ENCODE measurements at regions not wholly inside any gene's neighbourhood (a gene's known extent, or its start where the extent isn't known, plus 50 kb on each side); places are given as distances from the start of the nearest gene placed in this dataset.

GRCh38 chrX:3529466-3530010 lies 183.1 kb upstream of the MXRA5 start:
- DNase-seq (no peak), ATAC-seq (no peak)
- whole genome bisulfite sequencing, 4 donors, result 53 to 78% (median 61%) methylated on average over 5 of the region's 5 CpGs
- H3K27me3 ChIP-seq, result no peaks in the 10 kb centered on the region
- H3K9me3 ChIP-seq, result peaks cover 0 to 4% (median 0%) of the 10 kb centered on the region in 12 donors
- TF ChIP-seq POLR2A (IDR thresholded peaks at IDR 0.05), result no peak
- TF ChIP-seq CTCF (IDR thresholded peaks at IDR 0.05), result no peak
- intact Hi-C loops (cut with DNase I), result no loop called here
- H3K4me3 ChIP-seq, result no peak overlapping the region
- peaks cover 0 to 9% (median 0%) of the 10 kb centered on the region in 12 donors for H3K4me1 ChIP-seq
- H3K36me3 ChIP-seq, result no peaks in the 10 kb centered on the region
- no peak overlapping the region for H3K27ac ChIP-seq

- WGBS, 4 donors, result 88 to 97% (median 93%) methylated on average over 3 of the region's 3 CpGs
- H3K36me3 ChIP-seq, result no peaks in the 10 kb centered on the region
- TF ChIP-seq CTCF (IDR thresholded peaks at IDR 0.05) (no peak), POLR2A (IDR thresholded peaks at IDR 0.05) (no peak)
- no peak for ATAC-seq
- no peaks in the 10 kb centered on the region for H3K27me3 ChIP-seq
- H3K4me3 ChIP-seq, result no peak overlapping the region
- H3K9me3 ChIP-seq, result peaks cover 0 to 4% (median 0%) of the 10 kb centered on the region in 12 donors
- H3K4me1 ChIP-seq, result peaks cover 0 to 9% (median 0%) of the 10 kb centered on the region in 12 donors
- no peak overlapping the region for H3K27ac ChIP-seq
- intact Hi-C loops (cut with DNase I), result no loop called here
- DNase-seq, result no peak
Measured at GRCh38 chrX:3527811-3528210, 181.4 kb upstream of the MXRA5 start.

- ATAC-seq (no peak), DNase-seq (no peak)
- Histone ChIP-seq H3K9me3 (peaks cover 0 to 4% (median 0%) of the 10 kb centered on the region in 12 donors), H3K4me3 (no peak overlapping the region), H3K27me3 (no peaks in the 10 kb centered on the region), H3K27ac (peak overlapping the region in 1 of 12 donors; percentile 68), H3K36me3 (no peaks in the 10 kb centered on the region), H3K4me1 (peaks cover 0 to 9% (median 0%) of the 10 kb centered on the region in 12 donors)
- intact Hi-C loops (cut with DNase I), result no loop called here
- TF ChIP-seq POLR2A (IDR thresholded peaks at IDR 0.05) (no peak), CTCF (IDR thresholded peaks at IDR 0.05) (no peak)
- WGBS, 4 donors, result 67 to 84% (median 77%) methylated on average over 3 of the region's 3 CpGs
Measured at GRCh38 chrX:3527166-3527565, 180.7 kb upstream of the MXRA5 start.

- H3K27ac ChIP-seq, result peak overlapping the region in 1 of 12 donors; percentile 68
- no peaks in the 10 kb centered on the region for H3K36me3 ChIP-seq
- WGBS, 4 donors, result 73 to 84% (median 79%) methylated on average over 2 of the region's 2 CpGs
- H3K27me3 ChIP-seq, result no peaks in the 10 kb centered on the region
- peaks cover 0 to 4% (median 0%) of the 10 kb centered on the region in 12 donors for H3K9me3 ChIP-seq
- intact Hi-C loops (cut with DNase I), result no loop called here
- ATAC-seq, result peak in 1 of 4 donors; percentile 67
- DNase-seq, result no peak
- TF ChIP-seq CTCF (IDR thresholded peaks at IDR 0.05) (no peak), POLR2A (IDR thresholded peaks at IDR 0.05) (no peak)
- peaks cover 0 to 9% (median 0%) of the 10 kb centered on the region in 12 donors for H3K4me1 ChIP-seq
- H3K4me3 ChIP-seq, result no peak overlapping the region
Measured at GRCh38 chrX:3526731-3527130, 180.3 kb upstream of the MXRA5 start.

All from heart left ventricle (tissue), 16 donors.